Gastroesophageal sphincter (tissue), 4 donors: ENCODE measurements at regions not wholly inside any gene's neighbourhood (a gene's known extent, or its start where the extent isn't known, plus 50 kb on each side); places are given as distances from the start of the nearest gene placed in this dataset.
"Not testable (repeated sequence)": the region's sequence is repeated elsewhere in the genome, so short reads cannot be mapped to it uniquely, and the experiment has no call there.

Experiments used
- ATAC-seq: fragments of 150-250 bp; one replicate; pipeline ENCODE4 v1.9.1; 2016; ENCODE audit warnings: mild to moderate bottlenecking, moderate library complexity
- H3K27ac ChIP-seq, 4 donors: fragments of 200-600 bp; sonication (generic) in 3 of 4; 1 replicate in 3 of 4; 2 replicates in 1 of 4; pipeline ENCODE4 v1.5.1; 2016 to 2019
- H3K27me3 ChIP-seq: fragments of 200-600 bp; sonication (generic); one replicate; pipeline ENCODE4 v1.5.1; 2019
- H3K36me3 ChIP-seq, 2 donors: fragments of 200-600 bp; sonication (generic); one replicate each; pipeline ENCODE4 v1.5.1; 2019; ENCODE audit warnings: control low read depth in 1 of 2
- H3K4me1 ChIP-seq, 3 donors: fragments of 200-600 bp; sonication (generic); 1 replicate in 2 of 3; 2 replicates in 1 of 3; pipeline ENCODE4 v1.5.1; 2016 to 2019; ENCODE audit warnings: control low read depth in 2 of 3
- H3K4me3 ChIP-seq, 2 donors: fragments of 200-600 bp; sonication (generic); one replicate each; pipeline ENCODE4 v1.5.1; 2019; ENCODE audit warnings: mild to moderate bottlenecking in 1 of 2, moderate library complexity in 1 of 2
- H3K9me3 ChIP-seq, 3 donors: fragments of 200-600 bp; sonication (generic); one replicate each; pipeline ENCODE4 v1.5.1; 2017 to 2019; ENCODE audit warnings: control low read depth in 2 of 3
- EP300 ChIP-seq: sonication (generic); formaldehyde crosslinking; IDR thresholded peaks from one replicate; pipeline ENCODE4 v1.6.1; 2017; ENCODE audit warnings: antibody characterized with exemption, mild to moderate bottlenecking
- POLR2A ChIP-seq, 2 donors: fragments of 450-650 bp; IDR thresholded peaks; one replicate each; pipeline ENCODE4 v1.6.1; 2017; ENCODE audit warnings: antibody characterized with exemption in 2 of 2, mild to moderate bottlenecking in 2 of 2, moderate library complexity in 1 of 2
- POLR2AphosphoS5 ChIP-seq: sonication (generic); formaldehyde crosslinking; IDR thresholded peaks from one replicate; pipeline ENCODE4 v1.6.1; 2017; ENCODE audit warnings: antibody characterized with exemption
- WGBS, 2 donors: methylation state at CpG; one replicate each; pipeline ENCODE4 v1.1.5; 2018; ENCODE audit warnings: low coverage in 1 of 2; 5-methylcytosine and 5-hydroxymethylcytosine counted together
- TF ChIP-seq, protein P1 (sequence below), 4 experiments: fragments of 200-600 bp in 2 of 4; fragments of 450-650 bp in 2 of 4; sonication (generic) in 1 of 4; IDR thresholded peaks; one replicate each; pipeline ENCODE4 v1.5.1; 2017 to 2019; ENCODE audit warnings: antibody characterized with exemption in 4 of 4, mild to moderate bottlenecking in 2 of 4, moderate library complexity in 2 of 4

DNA sequence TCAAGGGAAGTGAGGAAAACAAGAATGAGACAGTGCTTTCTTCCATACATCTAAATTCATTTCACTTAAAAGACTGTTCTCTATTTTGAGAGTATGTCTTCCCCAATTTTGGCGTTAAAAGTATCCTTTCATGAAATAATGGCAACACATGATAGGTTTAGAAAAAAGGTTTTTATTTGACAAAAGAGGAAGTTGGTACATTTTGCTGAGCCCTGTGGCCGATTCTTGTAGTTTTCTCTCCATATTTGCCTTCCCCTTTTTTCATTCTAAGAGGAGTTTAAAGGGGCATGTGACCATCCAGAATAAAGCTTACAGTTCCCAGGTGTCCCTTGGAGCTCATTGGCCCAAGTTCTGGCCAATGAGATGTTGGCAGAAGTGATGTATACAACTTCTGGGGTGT, 140.4 kb upstream of the KCNE2 start:
- WGBS, 2 donors = 76 to 81% methylated on average over 2 of the region's 2 CpGs
- H3K27me3 ChIP-seq = no peaks in the 10 kb centered on the region

DNA sequence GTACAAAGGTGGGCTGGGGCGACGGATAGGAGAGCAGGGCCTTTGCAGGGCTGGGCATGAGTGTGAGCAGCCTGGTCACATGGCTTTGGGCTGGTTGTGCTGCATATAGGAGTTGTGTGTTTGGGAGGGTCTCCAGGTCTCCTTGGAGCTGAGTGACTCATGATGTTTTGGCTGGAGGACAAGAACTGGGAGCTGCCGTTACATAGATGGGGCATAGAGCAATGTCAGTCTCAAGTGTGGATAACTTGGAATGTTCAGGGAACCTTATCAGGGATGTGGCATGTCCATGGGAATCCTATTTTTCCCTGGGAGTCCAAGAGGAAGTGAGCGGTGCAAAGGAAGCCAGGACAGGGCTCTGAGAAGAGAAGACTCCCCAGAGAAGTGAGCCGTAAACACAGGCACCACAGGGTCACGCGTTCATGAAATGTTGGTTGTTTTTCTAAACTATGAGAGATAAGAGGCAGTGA, 136.4 kb upstream of the KCNE2 start:
- TF ChIP-seq, protein P1, sequence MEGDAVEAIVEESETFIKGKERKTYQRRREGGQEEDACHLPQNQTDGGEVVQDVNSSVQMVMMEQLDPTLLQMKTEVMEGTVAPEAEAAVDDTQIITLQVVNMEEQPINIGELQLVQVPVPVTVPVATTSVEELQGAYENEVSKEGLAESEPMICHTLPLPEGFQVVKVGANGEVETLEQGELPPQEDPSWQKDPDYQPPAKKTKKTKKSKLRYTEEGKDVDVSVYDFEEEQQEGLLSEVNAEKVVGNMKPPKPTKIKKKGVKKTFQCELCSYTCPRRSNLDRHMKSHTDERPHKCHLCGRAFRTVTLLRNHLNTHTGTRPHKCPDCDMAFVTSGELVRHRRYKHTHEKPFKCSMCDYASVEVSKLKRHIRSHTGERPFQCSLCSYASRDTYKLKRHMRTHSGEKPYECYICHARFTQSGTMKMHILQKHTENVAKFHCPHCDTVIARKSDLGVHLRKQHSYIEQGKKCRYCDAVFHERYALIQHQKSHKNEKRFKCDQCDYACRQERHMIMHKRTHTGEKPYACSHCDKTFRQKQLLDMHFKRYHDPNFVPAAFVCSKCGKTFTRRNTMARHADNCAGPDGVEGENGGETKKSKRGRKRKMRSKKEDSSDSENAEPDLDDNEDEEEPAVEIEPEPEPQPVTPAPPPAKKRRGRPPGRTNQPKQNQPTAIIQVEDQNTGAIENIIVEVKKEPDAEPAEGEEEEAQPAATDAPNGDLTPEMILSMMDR (IDR thresholded peaks at IDR 0.05) = no peak
- no peak for TF ChIP-seq POLR2A (IDR thresholded peaks at IDR 0.05)
- TF ChIP-seq EP300 = no peak
- Histone ChIP-seq H3K9me3 (no peaks in the 10 kb centered on the region), H3K27me3 (no peaks in the 10 kb centered on the region), H3K4me3 (no peak overlapping the region), H3K36me3 (no peaks in the 10 kb centered on the region), H3K4me1 (no peaks in the 10 kb centered on the region), H3K27ac (no peak overlapping the region)
- ATAC-seq = no peak
- WGBS, 2 donors = 49 to 76% methylated on average over 3 to 5 of the region's 7 CpGs

More for the DNA sequence above, 140.4 kb upstream of the KCNE2 start:
- Histone ChIP-seq H3K4me3 (no peak overlapping the region), H3K36me3 (no peaks in the 10 kb centered on the region), H3K9me3 (no peaks in the 10 kb centered on the region), H3K4me1 (peaks cover 0 to 11% (median 0%) of the 10 kb centered on the region in 3 donors), H3K27ac (no peak overlapping the region)
- no peak for TF ChIP-seq EP300
- TF ChIP-seq POLR2A (IDR thresholded peaks at IDR 0.05) = no peak
- no peak for TF ChIP-seq POLR2AphosphoS5
- TF ChIP-seq, protein P1 (IDR thresholded peaks at IDR 0.05) = no peak
- ATAC-seq = no peak

DNA sequence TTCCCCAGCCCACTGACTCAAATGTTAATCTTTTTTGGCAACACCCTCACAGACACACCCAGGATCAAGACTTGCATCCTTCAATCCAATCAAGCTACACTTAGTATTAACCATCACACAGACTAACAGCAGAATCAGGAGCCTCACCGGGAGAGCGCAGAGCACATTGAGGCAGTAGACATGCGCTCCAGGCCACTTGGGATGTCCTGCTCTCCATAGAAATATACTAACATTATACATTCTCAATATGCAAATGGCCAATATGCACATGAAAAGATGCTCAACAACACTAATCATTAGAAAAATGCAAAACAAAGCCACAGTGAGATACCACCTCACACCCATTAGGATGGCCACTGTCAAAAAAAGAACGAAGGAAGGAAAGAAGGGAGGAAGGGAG, 135.0 kb upstream of the KCNE2 start:
- H3K4me1 ChIP-seq = no peaks in the 10 kb centered on the region
- no peak overlapping the region for H3K27ac ChIP-seq
- H3K36me3 ChIP-seq = no peaks in the 10 kb centered on the region
- H3K4me3 ChIP-seq = no peak overlapping the region
- 95% methylated on average over 4 of the region's 4 CpGs for WGBS, 2 donors
- no peaks in the 10 kb centered on the region for H3K27me3 ChIP-seq
- TF ChIP-seq POLR2A (IDR thresholded peaks at IDR 0.05) (no peak), EP300 (no peak), POLR2AphosphoS5 (no peak)
- TF ChIP-seq, protein P1 (IDR thresholded peaks at IDR 0.05) = no peak
- no peak for ATAC-seq
- H3K9me3 ChIP-seq = no peaks in the 10 kb centered on the region

DNA sequence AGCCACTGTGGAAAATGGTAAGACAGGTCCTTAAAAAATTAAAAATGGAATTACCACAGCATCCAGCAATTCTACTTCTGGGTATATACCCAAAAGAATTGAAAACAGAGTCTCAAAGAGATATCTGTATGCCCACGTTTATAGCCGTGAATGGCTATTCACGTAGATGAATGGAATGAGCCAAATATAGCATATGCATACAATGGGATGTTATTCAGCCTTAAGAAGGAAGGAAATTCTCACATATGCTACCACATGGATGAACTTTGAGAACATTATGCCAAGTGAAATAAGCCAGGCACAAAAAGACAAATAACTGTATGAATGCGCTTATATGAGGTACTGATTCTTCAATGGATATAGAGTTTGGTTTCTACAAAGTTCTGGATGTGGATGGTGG, 134.5 kb upstream of the KCNE2 start:
- Histone ChIP-seq H3K27me3 (no peaks in the 10 kb centered on the region), H3K9me3 (no peaks in the 10 kb centered on the region), H3K27ac (no peak overlapping the region), H3K4me3 (no peak overlapping the region), H3K4me1 (no peaks in the 10 kb centered on the region), H3K36me3 (no peaks in the 10 kb centered on the region)
- TF ChIP-seq POLR2A (IDR thresholded peaks at IDR 0.05) (no peak), EP300 (no peak), POLR2AphosphoS5 (no peak)
- TF ChIP-seq, protein P1 (IDR thresholded peaks at IDR 0.05) = no peak
- no peak for ATAC-seq
- WGBS, 2 donors = 68 to 79% methylated on average over 4 of the region's 4 CpGs

DNA sequence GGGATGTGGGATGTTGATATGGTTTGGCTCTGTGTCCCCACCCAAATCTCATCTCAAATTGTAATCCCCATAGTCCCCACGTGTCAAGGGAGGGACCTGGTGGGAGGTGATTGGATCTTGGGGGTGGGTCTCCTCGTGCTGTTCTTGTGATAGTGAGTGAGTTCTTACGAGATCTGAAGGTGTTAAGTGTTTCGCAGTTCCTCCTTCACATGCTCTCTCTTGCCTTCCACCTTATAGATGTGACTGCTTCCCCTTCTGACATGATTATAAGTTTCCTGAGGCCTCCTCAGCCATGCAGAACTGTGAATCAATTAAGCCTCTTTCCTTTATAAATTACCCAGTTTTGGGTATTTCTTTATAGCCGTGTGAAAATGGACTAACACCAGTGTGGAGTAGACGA, 130.1 kb upstream of the KCNE2 start:
- not testable (repeated sequence) for ATAC-seq, H3K9me3 ChIP-seq
- 82% methylated on average over 4 of the region's 6 CpGs; no CpG with 5 or more reads in 1 of the 2 donors for WGBS, 2 donors

More for the DNA sequence above, 130.1 kb upstream of the KCNE2 start:
- H3K4me3 ChIP-seq, H3K27ac ChIP-seq, H3K36me3 ChIP-seq, H3K27me3 ChIP-seq, H3K4me1 ChIP-seq: not testable (repeated sequence)
